Hippocampal formation (tissue), 2 donors: ENCODE measurements at regions not wholly inside any gene's neighbourhood (a gene's known extent, or its start where the extent isn't known, plus 50 kb on each side); places are given as distances from the start of the nearest gene placed in this dataset.

ENCODE experiments used
- DNase-seq, 2 donors: peaks; one replicate each; lab custom pipeline; 2025; lab: John Stamatoyannopoulos, UW

DNA sequence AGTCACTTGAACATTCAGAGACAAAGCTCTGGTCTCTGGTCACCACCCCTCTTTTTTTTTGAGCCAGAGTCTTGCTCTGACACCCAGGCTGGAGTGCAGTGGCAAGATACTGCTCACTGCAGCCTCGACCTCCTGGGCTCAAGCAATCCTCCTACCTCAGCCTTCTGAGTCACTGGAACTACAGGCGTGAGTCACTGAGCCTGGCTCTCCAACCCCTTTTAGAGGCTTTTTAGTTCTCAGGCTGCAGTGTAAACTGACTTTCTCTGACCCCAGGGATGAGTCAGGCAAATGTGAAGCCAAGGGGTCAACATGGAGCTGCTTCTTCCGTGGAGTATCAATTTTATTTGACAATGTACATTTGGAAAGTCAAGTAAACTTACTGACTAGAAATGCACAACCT is 229.2 kb downstream of the PTTG2 start:
- DNase-seq, result no peak

DNA sequence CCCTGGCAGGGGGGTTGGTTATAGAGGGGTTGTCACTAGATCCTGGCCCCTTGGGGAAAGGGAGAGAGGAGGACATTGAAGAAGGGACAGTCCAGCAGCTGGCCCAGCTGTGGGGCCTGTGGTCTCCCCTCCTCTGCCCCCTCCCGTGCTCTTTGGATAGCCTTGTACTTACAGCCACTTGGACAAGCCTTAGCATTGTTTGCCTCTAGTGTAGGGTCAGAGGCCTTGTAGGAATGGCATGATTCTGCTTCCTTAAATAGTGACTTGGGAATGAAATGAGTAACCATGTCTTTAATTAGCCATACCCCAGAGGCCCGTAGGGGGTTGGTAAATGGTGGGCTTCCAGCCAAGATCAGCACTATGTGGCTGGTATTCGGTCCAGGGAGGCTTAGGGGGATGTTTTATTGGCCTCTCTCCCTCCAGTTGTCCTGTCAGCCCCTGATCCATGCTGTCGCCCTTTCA is 230.6 kb downstream of the PTTG2 start:
- peak in 1 of 2 donors; percentile 27 for DNase-seq

DNA sequence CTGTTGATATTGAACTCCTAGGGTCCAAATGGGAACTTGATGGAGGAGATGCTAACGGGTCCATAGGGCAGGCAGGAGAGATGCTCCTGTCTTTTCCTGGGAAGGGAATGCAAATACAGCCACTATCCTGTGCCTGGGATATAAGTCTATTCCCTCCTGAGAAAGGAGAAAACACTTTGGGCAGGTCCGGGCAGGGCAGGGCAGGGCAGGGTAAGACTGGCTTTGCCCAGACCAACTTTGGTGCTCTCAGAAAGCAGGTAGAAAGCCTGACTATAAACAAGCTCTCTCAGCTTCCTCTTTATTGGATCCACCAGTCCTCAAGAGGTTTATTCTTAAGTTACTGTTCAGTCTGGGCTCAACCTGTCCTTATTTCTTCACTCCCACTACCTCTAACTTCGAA is 232.3 kb downstream of the PTTG2 start:
- DNase-seq, result no peak

DNA sequence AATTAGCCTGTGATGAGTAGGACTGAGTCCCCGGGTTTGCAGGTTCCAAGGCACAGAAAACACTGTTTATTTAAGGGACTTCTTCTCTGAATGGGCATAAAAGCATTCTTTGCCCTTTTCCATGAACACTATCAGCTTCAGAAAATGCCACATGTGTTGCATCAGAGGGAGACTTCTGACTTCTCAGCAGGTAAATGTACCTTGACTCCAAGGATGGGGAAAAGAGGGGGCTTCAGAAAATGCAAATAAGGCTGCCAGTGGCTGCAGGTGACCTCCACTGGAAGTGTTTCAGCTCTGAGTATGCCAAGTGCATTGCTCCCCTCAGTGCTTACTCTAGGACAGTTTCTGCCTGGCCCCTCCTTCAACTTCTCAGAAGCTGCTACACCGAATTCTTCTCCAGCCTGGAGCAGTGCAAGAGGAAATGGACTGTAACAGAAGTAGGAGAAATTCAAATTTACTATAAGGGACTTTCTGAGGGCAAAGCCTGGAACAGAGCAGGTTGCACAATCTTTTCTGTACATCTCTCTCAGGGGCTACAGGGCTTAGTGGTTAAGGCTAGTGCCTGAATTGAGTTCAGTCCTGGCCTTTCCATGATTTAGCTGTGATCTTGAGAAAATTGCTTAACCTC is 233.2 kb downstream of the PTTG2 start:
- no peak for DNase-seq

DNA sequence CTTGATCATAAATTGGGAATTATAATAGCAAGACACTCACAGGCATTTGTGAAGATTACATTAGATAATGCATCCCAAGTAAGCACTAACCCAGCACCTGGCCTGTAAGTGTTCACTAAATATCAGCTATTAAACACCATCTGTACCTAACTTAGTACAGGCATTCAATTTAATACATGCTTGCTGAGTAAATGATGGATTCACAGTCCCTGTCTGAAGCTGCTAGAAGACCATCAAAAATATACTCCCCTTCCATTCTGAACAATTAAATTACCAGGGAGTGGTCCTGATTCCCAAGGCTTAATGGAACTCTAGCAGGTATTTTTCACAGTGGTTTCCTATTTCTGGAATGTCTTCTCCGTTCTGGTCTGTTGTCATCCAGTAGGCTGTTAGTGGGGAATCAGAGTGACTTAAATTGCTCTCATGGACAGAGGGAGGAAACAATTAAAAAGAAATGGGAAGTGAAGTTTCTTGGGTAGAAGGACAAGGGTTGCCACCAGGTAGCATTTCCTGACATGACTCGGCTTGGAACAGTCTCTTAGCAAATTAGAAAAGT is 233.9 kb downstream of the PTTG2 start:
- no peak for DNase-seq

DNA sequence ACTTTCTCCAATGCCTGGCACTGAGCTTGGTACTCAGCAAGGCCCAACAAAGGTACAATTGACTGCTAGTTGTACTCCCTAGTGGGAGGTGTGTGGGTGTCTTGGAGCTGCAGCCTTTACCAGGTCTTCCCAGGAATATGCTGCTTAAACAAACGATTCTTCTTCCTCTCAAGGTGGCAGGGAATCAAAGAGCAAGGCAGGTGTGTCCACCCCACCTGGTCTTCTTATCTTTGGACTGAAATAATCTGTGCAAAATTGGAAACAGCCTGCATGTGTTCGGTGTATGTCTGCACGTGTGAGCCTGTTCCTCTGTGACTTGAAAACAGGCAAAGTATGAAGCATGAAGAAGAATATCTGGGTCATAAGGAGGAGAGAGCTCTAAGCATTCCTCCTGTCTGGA is 235.3 kb downstream of the PTTG2 start:
- DNase-seq, result no peak

DNA sequence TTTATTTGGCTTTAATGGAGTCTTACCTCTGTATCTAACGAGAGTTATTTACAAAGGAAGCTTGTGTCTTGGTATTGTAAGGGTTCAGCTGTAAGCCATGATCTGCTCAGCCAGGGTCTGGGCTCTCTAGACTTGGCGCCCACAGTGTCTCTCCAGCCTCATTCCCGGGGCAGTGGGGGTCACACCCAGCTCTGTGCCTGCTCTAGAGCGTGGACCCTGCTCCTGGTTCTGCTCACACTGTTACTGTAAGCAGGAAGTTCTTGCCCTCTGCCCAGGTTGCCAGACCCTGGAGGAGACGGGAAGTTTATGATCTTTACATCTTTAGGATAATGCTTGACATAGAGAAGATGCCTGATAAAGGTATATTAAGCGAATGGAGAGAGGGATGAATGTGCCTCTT is 235.7 kb downstream of the PTTG2 start:
- DNase-seq, result no peak

DNA sequence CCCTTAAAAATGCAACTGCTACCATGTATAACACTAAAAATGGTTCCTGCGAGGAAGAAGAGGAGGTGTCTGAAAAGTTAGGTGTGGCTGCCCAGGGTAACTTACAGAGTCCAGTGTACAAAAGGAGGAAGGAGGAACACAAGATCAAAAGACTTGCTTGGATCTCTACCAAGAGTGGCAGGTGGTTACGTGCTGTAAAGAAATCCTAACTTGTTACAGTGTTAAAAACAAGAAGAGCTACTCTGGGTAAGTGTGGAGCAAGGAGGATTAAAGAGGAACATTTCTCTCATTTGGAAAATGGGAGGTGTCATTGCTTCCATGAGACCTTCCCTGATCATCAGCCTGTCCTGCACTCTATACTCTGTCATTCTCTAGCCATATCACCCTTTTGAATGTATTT is 242.0 kb downstream of the PTTG2 start:
- DNase-seq, result no peak

DNA sequence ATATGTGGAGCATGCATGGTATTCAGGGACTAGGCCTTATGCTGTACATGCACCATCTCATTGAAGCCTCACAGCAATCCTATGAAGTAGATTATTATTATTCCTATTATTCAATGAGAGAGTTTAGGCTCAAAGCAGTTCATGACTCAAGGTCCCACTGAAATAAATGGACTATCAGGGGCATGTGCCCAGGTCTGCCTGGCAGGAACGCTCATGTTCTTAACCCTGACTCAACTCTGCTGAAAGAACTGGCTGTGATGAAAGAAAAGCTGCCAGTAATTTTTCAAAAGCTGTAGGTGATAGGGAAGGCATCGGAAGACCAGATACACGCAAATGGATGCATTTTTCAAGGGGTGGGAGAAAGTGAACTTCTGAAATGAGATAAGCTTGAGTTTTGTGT is 243.4 kb downstream of the PTTG2 start:
- DNase-seq, result no peak

DNA sequence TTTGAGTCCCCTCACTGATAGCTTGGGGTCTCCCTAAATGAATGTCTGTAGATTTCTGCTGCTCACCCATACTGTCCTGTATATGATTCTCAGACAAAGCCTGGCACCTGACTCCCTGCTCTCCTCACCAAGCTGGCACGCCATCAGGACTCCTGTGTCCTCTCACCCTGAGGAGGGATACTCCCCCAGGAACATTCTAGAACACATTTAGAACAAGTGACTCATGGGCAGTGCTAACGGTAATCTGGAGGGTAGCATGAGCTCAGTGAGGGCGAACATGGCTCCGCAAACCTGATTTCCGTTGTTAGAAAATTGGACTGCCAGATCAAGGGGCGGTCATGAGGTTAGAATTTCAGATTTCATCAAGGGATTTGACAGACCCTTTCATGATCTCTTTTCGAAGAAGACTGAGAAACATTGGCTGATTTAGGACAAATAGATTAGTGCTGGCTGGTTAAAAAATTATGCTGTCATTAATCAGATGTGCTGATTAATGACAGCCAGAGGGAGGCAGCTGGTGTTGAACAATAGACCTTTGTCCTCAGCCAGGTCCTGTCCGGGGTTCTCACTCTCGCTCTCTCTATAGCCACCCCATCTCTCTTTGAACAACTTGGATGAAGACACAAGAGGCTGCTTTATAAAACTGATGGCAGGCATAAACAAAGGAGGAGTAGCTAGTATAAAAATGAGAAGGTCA is 244.3 kb downstream of the PTTG2 start:
- peak; percentile 18 to 63 for DNase-seq

DNA sequence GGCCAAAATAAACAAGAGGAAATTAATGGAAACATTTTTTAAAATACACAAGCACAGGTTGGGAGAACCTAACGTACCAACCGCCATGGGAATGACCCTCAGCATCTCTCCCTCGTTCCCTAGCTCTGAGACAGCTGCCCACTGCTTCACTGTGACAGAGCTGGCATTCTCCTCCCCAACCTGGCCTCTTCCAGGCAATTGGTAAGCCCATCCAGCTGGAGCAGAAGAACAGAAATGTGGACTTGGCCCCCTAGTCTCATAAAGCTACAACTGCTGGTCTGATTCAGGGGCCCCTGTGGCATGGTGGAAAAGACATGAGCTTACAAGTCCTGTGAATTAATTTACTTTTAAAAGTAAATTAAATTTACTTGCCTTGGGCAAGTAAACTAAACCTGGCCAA is 245.1 kb downstream of the PTTG2 start:
- no peak for DNase-seq

DNA sequence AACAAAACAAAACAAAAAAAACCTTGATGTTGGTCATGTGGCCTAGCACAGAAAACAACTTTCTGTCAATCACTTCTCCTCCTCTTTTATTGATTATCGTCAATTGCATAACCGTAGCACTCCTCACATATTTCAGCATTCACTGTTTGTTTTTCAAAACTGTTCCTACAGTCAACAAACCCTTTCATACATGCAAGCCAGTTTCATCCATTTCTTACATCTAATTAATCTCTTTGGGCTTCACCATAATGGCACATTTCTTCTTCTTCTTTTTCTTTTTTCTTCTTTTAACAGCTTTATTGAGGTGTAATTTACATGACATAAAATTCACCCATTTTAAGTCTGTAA is 246.9 kb downstream of the PTTG2 start:
- DNase-seq, result no peak

DNA sequence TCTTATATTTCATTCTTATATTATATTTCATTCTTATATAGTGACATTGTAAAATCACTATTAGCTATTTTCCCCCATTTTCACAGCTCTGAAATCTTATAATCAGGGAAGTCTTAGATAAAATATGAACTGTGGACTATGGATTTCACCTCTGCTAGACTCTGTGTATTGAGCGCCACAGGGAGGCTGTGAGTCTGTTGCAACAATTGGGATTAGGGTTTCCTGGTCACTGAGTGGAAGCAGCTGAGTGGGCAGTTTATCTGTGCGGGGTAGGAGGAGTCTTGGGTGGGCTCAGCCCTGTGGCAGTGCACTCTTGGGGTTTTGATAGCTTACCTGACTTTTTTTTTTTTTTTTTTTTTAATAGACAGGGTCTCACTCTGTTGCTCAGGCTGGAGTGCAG is 249.5 kb downstream of the PTTG2 start:
- no peak for DNase-seq

DNA sequence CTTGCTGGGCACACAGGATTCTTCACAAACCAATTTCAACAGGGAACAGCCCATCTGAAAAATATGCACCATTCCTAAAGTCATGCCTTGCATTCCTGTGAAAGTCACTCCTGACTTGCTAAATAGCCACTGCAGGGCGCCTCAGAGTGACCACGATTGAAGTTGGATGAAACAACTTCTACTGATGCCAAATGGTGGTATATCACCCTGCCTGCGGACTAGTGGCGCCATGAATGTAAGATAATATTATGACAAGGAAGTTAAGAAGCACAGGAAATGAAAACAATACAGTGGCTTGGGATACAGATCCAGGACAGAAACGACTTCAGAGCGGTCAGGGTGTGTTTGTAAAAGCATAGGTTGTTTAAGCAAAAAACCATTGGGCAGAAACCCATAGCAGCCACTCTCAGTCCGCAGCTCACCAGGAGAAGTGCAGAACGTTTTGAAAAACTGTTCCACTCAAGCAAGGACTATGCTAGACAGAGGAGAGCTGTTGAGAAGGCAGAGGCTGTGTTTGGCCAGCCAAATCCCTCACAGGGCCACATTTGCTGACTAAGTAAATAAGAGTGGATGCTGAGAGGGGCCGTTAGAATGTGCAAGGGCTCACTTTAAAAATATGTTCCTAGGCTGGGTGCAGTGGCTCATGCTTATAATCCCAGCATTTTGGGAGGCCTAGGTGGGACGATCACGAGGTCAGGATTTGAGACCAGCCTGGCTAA is 250.4 kb downstream of the PTTG2 start:
- no peak for DNase-seq

DNA sequence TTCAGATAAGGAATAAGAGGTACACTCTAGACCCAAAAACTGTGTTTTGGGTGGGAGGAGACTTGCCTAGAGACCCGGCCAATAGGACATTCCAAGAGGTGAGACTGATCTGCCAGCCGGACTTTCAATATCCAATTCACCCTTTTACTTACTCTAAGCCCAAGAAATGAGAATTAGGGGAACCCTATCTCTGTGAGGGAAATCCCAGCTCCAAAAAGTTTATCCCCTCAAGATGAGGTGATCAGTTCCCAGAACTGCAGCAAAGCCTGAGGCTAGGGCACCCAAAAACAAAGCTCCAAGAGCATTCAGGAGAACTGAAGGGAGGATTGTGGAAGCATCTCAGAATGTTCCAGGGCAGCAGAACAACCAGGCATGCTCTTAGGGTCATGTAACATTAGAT is 251.7 kb downstream of the PTTG2 start:
- DNase-seq, result no peak

DNA sequence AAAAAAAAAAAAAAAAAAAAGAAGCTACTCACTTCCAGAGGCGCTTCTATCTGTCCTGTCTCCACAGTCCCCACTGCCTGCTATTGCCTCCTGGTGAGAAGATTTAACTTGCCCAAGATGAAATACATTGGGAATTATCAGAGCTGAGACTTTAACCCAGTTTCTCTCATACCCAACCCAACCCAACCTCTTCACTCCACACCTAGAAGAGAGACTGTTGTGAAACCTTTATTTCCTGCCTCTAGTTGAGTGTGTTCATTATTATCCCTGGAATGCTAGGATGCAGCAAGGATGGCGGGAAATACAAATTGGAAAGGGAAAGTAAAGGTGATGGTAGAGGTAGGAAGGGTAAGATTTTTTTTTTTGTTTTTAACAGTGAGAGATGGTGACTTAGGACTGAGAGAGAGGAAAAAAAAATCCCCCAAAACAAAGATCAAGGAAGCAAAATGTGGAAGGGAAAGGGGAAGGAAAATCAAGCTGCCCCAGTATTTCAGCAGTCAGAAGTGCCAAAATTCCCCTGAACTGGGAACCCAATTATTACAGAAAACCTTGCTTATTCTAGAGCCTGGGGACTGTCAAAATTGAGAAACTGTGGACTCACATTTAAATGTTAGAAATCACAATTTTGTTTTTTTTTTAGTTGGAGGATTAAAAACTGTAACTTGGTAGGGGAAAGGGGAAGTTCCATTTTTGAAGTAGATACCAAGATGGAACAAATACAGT is 253.0 kb downstream of the PTTG2 start:
- DNase-seq, result no peak

DNA sequence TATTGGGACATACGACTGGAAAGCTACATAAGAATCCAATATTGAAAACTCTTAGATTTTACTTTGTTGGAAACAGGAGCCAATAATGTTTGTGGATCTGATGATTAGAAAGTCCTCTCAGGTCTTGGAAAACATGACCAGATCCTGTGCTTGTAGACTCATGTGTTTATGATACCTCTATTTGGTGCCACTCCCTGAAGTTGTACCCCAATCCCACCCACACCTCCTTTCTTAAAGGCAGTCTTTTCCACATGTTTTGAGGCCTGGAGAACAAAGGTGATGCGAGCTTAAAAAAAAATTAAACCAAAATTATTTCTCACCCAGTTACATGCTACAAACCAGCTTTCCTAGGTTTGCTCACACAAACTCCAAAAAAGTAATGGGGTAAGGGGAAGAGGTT is 262.7 kb downstream of the PTTG2 start:
- no peak for DNase-seq

DNA sequence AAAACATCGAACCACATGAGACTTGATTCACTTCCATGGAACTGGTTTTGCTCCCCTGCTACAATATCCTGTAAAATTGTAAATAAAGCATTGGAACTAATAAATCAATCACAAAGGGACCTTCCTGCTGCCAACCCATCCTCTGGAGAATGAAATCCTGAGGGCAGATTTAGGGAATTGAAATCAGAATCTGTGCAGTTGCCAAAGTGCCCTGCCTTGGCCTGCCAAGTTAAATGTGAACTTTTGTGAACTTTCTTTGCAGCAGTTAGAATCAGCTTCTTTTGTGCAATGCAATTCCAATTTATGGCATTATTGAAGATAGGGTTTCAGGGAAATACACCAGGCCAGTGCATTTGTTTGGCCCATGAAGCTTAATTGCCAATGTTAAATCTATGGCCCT is 263.1 kb downstream of the PTTG2 start:
- DNase-seq, result no peak

DNA sequence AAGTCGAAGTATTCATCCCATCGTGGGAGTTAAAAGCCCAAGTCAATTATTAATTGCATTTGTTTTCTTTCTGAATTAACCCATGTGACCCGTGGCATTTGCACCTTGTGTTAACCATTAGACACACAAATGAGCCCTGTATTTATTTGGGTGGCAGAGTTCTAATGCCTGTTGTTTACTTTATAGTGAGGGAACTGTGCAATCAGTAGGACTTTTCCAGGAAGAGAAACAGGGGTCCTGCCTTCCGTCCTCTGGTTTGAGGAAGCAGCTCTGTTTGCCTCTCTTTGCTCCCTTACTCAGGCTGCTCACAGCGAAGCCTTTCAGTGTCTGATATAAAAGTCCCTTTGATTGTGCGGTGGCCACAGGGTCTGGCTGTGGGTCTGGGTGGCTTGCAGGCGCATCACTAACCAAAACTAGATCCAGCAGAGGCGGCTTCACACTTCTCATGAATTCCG is 263.6 kb downstream of the PTTG2 start:
- peak; percentile 62 to 89 for DNase-seq

DNA sequence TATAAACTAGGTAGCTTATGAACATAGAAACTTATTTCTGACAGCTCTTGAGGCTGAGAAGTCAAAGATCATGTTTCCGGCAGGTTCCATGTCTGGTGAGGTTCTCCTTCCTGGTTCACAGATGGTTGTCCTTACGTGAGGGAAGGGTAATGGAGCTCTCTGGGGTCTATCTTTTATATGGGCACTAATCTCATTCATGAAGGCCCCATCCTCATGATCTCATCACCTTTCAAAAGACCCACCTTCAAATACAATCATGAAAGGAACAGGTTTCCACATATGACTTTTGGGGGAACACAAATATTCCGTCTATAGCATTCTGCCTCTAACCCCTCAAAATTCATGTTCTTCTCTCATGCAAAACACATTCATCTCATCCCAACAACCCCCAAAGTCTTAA is 264.7 kb downstream of the PTTG2 start:
- DNase-seq, result no peak

DNA sequence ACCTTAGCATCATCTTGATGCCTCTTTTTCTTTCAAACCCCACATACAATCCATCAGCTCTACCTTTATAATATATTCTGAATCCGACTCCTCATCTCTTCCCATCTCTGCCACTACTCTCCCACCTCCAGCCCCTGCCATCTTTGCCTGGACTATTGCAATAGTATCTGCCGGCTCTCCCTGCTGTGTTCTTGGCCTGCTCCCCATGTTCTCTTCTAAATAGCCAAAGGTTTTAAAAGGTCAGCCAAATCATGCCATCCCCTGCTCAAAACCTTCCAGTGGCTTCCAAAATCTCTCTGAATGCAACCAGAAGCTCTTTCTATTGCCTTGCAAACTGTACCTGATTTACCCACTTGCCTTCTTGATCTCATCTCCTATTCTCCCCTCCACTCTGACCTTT is 266.0 kb downstream of the PTTG2 start:
- DNase-seq, result no peak

DNA sequence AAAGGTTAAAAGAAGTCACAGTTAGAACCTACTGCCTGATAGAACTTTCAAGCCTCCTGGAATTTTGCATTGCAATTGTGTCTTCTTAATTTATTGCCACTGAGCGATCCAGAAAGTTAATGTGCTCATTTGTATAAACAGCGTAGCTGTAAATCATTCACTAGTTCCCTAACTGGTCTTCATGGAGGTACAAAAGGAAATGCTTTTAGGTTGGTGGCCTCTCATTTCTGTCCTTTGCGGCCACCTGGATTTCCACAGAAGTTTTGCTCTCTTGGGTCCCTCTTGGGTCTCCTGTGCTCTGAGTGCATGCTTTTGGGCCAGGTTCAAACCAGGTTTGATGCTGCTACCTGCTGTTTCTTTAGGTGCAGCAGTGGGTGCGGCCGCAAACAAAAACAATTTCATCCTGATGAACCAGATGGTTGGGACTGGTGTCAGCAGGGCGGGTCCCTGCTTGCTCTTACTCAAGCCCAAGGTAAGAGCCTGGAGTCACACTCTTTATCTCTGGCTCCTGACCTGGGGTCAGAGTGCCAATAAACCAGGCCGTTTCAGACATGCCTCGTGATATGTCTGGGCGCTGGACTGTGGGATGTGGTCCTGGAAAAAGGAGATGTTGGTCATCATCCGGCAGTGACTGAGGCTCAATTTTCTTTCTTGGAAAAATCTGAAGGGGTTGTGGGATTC is 270.1 kb downstream of the PTTG2 start:
- DNase-seq, result no peak
